Fibroblast of mammary gland (primary cell): ENCODE measurements at regions not wholly inside any gene's neighbourhood (a gene's known extent, or its start where the extent isn't known, plus 50 kb on each side); places are given as distances from the start of the nearest gene placed in this dataset.
"Not testable (repeated sequence)": the region's sequence is repeated elsewhere in the genome, so short reads cannot be mapped to it uniquely, and the experiment has no call there.

Experiments used
- DNase-seq: peaks from one replicate; pipeline ENCODE4 v3.0.0-alpha.2; 2010; ENCODE audit warnings: low read depth
- H3K4me3 ChIP-seq: 2 replicates; pipeline ENCODE4 v1.5.1; 2011; ENCODE audit warnings: low read depth, mild to moderate bottlenecking, low read length, moderate library complexity; ENCODE audit not compliant: control insufficient read depth
- CTCF ChIP-seq: conservative IDR thresholded peaks from 2 replicates; pipeline ENCODE4 v1.5.1; 2011; ENCODE audit warnings: low read depth, low read length, inconsistent platforms; ENCODE audit not compliant: control insufficient read depth, insufficient read depth

DNA sequence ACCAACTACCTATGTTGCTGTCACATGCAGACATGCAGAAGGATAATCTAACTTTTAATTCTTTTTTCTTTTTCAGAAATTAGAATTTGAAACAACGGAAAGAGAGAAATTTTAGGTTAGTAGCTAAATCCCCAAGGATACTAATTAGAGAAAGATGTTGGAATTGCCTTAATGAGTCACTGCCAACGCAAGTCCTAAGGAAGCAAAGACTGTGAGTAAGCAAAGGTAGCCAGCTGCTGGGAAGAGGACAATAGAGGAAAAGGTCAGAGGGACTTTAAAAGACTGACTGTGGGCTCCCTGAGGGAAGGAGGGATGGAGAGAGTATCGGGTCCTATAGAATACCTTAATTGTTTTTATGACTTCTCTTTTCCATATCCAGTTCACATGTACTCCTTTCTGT, 461.9 kb upstream of the PAPPA start:
- H3K4me3 ChIP-seq: peak overlapping the region; percentile 2
- no peak for TF ChIP-seq CTCF
- DNase-seq: peak; percentile 97

GRCh38 chr9:115692868-115693267, 460.7 kb upstream of the PAPPA start:
- DNase-seq: peak; percentile 79
- H3K4me3 ChIP-seq: not testable (repeated sequence)

DNA sequence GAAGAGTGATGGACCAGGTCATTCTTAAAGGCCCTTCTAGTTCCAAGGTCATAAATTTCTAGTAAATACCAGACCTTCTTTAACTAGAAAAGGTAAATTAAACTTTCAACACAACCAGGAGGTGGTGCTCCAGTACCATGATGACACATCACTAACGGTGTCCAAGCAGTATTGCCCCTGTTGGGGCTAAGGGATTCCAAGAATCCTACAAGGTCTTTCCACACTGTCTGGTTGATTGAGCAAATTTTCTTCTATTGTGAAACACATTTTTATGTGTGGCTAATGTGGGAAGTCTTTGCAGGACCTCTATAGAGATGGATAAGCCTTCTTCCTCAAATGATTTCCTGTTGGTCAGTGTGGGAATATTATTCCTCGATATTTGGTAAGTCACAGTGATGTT, 459.6 kb upstream of the PAPPA start:
- H3K4me3 ChIP-seq: no peak overlapping the region
- peak; percentile 59 for TF ChIP-seq CTCF
- peak; percentile 98 for DNase-seq

- H3K4me3 ChIP-seq: no peak overlapping the region
- DNase-seq: peak; percentile 63
- no peak for TF ChIP-seq CTCF
Observed at GRCh38 chr9:115694991-115695390, 458.6 kb upstream of the PAPPA start.

GRCh38 chr9:115712981-115713380, 440.6 kb upstream of the PAPPA start:
- DNase-seq: no peak
- TF ChIP-seq CTCF: no peak
- no peak overlapping the region for H3K4me3 ChIP-seq

DNA sequence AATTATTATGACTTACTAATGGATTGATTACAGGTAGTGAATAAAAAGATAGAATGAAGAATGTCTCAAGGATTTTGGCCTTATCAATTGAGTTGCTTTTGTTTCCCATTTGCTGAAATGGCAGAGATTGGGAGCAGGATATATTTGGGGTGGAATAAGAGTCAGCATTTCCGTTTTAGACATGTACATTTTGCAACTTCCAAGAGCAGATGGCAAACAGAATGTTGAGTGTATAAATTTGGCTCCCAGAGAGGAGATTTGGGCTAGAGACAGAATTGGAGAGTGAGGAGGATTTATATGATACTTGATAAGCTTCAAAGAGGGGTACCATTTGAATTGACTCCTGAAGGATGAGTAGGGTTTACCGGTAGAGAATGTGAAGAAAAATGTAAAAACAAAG, 437.9 kb upstream of the PAPPA start:
- peak; percentile 36 for DNase-seq
- H3K4me3 ChIP-seq: no peak overlapping the region
- no peak for TF ChIP-seq CTCF

GRCh38 chr9:115717298-115717697, 436.3 kb upstream of the PAPPA start:
- H3K4me3 ChIP-seq: no peak overlapping the region
- no peak for TF ChIP-seq CTCF
- peak; percentile 80 for DNase-seq
